ENCODE measurements at regions not wholly inside any gene's neighbourhood (a gene's known extent, or its start where the extent isn't known, plus 50 kb on each side); places are given as distances from the start of the nearest gene placed in this dataset.

GRCh38 chr3:117927825-117928224 lies 1106.8 kb downstream of the IGSF11 start:
- Mint-ChIP-seq H3K36me3 (ENCODE audit: low read depth) (no peaks in the 10 kb centered on the region), H3K27me3 (ENCODE audit: insufficient read depth) (no peaks in the 10 kb centered on the region), H3K4me3 (no peak overlapping the region), H3K4me1 (ENCODE audit: low read depth) (no peaks in the 10 kb centered on the region), H3K9me3 (peaks cover 43% of the 10 kb centered on the region), H3K27ac (no peak overlapping the region)
- DNase-seq: no peak
- TF ChIP-seq CTCF (IDR thresholded peaks at IDR 0.05): no peak

GRCh38 chr3:117928836-117929235 lies 1105.8 kb downstream of the IGSF11 start:
- TF ChIP-seq CTCF (IDR thresholded peaks at IDR 0.05): no peak
- H3K4me1 Mint-ChIP-seq (ENCODE audit: low read depth): no peaks in the 10 kb centered on the region
- H3K36me3 Mint-ChIP-seq (ENCODE audit: low read depth): no peaks in the 10 kb centered on the region
- H3K27ac Mint-ChIP-seq: no peak overlapping the region
- H3K27me3 Mint-ChIP-seq (ENCODE audit: insufficient read depth): no peaks in the 10 kb centered on the region
- no peak for DNase-seq
- no peak overlapping the region for H3K4me3 Mint-ChIP-seq
- peaks cover 45% of the 10 kb centered on the region for H3K9me3 Mint-ChIP-seq

GRCh38 chr3:117932441-117932840 lies 1102.2 kb downstream of the IGSF11 start:
- no peak for DNase-seq
- Mint-ChIP-seq H3K27ac (no peak overlapping the region), H3K4me3 (no peak overlapping the region), H3K4me1 (ENCODE audit: low read depth) (no peaks in the 10 kb centered on the region), H3K9me3 (peaks cover 28% of the 10 kb centered on the region), H3K27me3 (ENCODE audit: insufficient read depth) (no peaks in the 10 kb centered on the region), H3K36me3 (ENCODE audit: low read depth) (no peaks in the 10 kb centered on the region)
- TF ChIP-seq CTCF (IDR thresholded peaks at IDR 0.05): no peak

- Mint-ChIP-seq H3K9me3 (peaks cover 26% of the 10 kb centered on the region), H3K27ac (no peak overlapping the region), H3K4me3 (no peak overlapping the region), H3K27me3 (ENCODE audit: insufficient read depth) (no peaks in the 10 kb centered on the region), H3K4me1 (ENCODE audit: low read depth) (no peaks in the 10 kb centered on the region), H3K36me3 (ENCODE audit: low read depth) (no peaks in the 10 kb centered on the region)
- TF ChIP-seq CTCF (IDR thresholded peaks at IDR 0.05): no peak
- DNase-seq: no peak
These were observed 1098.5 kb downstream of the IGSF11 start for GRCh38 chr3:117936159-117936558.

- DNase-seq: no peak
- Mint-ChIP-seq H3K4me1 (ENCODE audit: low read depth) (no peaks in the 10 kb centered on the region), H3K36me3 (ENCODE audit: low read depth) (no peaks in the 10 kb centered on the region), H3K27ac (no peak overlapping the region), H3K4me3 (no peak overlapping the region), H3K9me3 (peaks cover 27% of the 10 kb centered on the region), H3K27me3 (ENCODE audit: insufficient read depth) (no peaks in the 10 kb centered on the region; the same call in 1 of the 2 replicates)
- no peak for TF ChIP-seq CTCF (IDR thresholded peaks at IDR 0.05)
These were observed 1095.7 kb downstream of the IGSF11 start for GRCh38 chr3:117938974-117939373.

GRCh38 chr3:117939425-117940027 lies 1095.1 kb downstream of the IGSF11 start:
- no peaks in the 10 kb centered on the region for H3K36me3 Mint-ChIP-seq (ENCODE audit: low read depth)
- H3K4me3 Mint-ChIP-seq: no peak overlapping the region
- no peak overlapping the region for H3K27ac Mint-ChIP-seq
- no peaks in the 10 kb centered on the region for H3K4me1 Mint-ChIP-seq (ENCODE audit: low read depth)
- peaks cover 27% of the 10 kb centered on the region for H3K9me3 Mint-ChIP-seq
- no peaks in the 10 kb centered on the region; the same call in 1 of the 2 replicates for H3K27me3 Mint-ChIP-seq (ENCODE audit: insufficient read depth)
- no peak for TF ChIP-seq CTCF (IDR thresholded peaks at IDR 0.05)
- no peak for DNase-seq
